WTC11 (cell line): ENCODE measurements at regions not wholly inside any gene's neighbourhood (a gene's known extent, or its start where the extent isn't known, plus 50 kb on each side); places are given as distances from the start of the nearest gene placed in this dataset.

Source experiments
- NFE2L1 ChIP-seq: sonication (generic); formaldehyde crosslinking; IDR thresholded peaks from 2 replicates; pipeline ENCODE4 v1.8.1; 2023; ENCODE audit warnings: missing genetic modification reagents
- NR2C2 ChIP-seq: sonication (generic); formaldehyde crosslinking; IDR thresholded peaks from 2 replicates; pipeline ENCODE4 v1.8.0; 2022; ENCODE audit warnings: mild to moderate bottlenecking, missing genetic modification reagents
- RELA ChIP-seq: sonication (generic); formaldehyde crosslinking; IDR thresholded peaks from 2 replicates; pipeline ENCODE4 v1.8.1; 2022; ENCODE audit warnings: missing genetic modification reagents, mild to moderate bottlenecking, borderline replicate concordance
- TCF7 ChIP-seq: sonication (generic); formaldehyde crosslinking; IDR thresholded peaks from 2 replicates; pipeline ENCODE4 v1.8.0; 2022; ENCODE audit warnings: mild to moderate bottlenecking, low read depth, missing genetic modification reagents, moderate library complexity
- ZBTB21 ChIP-seq: sonication (generic); formaldehyde crosslinking; IDR thresholded peaks from 2 replicates; pipeline ENCODE4 v1.8.1; 2023; ENCODE audit warnings: mild to moderate bottlenecking, missing genetic modification reagents, borderline replicate concordance
- TF ChIP-seq, protein P1 (sequence below): fragments of 200-600 bp; IDR thresholded peaks from 2 replicates; pipeline ENCODE4 v1.8.0; 2022; ENCODE audit warnings: antibody characterized with exemption
- TF ChIP-seq, protein P2 (sequence below): sonication (generic); formaldehyde crosslinking; IDR thresholded peaks from 2 replicates; pipeline ENCODE4 v1.8.1; 2023; ENCODE audit warnings: mild to moderate bottlenecking, missing genetic modification reagents, moderate library complexity
- TF ChIP-seq, protein P3 (sequence below): fragments of 250-450 bp; sonication (Bioruptor Pico); IDR thresholded peaks from 2 replicates; pipeline ENCODE4 v1.9.0; 2021; ENCODE audit warnings: mild to moderate bottlenecking, borderline replicate concordance
- TF ChIP-seq, protein P4 (sequence below): sonication (generic); formaldehyde crosslinking; IDR thresholded peaks from 2 replicates; pipeline ENCODE4 v1.8.1; 2022; ENCODE audit warnings: low read depth, missing genetic modification reagents, borderline replicate concordance

DNA sequence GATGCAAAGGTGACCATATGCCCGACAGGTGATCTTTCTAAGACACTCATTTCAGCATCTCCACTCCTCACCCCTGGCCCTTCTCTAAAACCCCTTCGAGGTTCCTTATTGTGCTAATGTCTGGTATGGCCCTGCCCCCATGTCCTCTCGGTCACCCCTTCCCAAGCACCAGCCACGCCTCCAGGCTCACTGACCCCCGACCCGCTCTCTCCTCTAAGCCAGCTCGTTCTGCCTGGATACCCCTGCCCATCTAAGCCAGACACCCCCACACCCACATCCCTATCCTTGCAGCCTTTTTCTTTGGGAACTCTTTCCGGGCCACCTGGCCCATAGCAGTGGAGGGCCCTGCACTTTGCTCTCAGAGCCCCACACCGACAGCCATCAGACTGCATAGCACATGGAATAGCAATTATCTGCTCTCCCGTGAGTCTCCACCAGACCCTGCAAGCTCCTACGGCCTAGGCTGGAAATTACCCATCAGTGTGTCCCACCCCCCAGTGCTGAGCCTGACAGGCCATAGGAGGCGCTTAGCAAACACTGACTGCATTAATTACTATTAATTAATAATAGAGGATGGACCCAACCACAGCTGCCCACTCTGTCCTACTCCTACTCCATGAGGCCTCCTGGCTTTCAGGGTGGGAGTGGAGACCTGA is 176.7 kb downstream of the TMEM132E start:
- TF ChIP-seq, protein P1, sequence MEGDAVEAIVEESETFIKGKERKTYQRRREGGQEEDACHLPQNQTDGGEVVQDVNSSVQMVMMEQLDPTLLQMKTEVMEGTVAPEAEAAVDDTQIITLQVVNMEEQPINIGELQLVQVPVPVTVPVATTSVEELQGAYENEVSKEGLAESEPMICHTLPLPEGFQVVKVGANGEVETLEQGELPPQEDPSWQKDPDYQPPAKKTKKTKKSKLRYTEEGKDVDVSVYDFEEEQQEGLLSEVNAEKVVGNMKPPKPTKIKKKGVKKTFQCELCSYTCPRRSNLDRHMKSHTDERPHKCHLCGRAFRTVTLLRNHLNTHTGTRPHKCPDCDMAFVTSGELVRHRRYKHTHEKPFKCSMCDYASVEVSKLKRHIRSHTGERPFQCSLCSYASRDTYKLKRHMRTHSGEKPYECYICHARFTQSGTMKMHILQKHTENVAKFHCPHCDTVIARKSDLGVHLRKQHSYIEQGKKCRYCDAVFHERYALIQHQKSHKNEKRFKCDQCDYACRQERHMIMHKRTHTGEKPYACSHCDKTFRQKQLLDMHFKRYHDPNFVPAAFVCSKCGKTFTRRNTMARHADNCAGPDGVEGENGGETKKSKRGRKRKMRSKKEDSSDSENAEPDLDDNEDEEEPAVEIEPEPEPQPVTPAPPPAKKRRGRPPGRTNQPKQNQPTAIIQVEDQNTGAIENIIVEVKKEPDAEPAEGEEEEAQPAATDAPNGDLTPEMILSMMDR: no peak
- TF ChIP-seq, protein P2, sequence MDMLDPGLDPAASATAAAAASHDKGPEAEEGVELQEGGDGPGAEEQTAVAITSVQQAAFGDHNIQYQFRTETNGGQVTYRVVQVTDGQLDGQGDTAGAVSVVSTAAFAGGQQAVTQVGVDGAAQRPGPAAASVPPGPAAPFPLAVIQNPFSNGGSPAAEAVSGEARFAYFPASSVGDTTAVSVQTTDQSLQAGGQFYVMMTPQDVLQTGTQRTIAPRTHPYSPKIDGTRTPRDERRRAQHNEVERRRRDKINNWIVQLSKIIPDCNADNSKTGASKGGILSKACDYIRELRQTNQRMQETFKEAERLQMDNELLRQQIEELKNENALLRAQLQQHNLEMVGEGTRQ (CRISPR knock-in tag): no peak
- TF ChIP-seq, protein P3, sequence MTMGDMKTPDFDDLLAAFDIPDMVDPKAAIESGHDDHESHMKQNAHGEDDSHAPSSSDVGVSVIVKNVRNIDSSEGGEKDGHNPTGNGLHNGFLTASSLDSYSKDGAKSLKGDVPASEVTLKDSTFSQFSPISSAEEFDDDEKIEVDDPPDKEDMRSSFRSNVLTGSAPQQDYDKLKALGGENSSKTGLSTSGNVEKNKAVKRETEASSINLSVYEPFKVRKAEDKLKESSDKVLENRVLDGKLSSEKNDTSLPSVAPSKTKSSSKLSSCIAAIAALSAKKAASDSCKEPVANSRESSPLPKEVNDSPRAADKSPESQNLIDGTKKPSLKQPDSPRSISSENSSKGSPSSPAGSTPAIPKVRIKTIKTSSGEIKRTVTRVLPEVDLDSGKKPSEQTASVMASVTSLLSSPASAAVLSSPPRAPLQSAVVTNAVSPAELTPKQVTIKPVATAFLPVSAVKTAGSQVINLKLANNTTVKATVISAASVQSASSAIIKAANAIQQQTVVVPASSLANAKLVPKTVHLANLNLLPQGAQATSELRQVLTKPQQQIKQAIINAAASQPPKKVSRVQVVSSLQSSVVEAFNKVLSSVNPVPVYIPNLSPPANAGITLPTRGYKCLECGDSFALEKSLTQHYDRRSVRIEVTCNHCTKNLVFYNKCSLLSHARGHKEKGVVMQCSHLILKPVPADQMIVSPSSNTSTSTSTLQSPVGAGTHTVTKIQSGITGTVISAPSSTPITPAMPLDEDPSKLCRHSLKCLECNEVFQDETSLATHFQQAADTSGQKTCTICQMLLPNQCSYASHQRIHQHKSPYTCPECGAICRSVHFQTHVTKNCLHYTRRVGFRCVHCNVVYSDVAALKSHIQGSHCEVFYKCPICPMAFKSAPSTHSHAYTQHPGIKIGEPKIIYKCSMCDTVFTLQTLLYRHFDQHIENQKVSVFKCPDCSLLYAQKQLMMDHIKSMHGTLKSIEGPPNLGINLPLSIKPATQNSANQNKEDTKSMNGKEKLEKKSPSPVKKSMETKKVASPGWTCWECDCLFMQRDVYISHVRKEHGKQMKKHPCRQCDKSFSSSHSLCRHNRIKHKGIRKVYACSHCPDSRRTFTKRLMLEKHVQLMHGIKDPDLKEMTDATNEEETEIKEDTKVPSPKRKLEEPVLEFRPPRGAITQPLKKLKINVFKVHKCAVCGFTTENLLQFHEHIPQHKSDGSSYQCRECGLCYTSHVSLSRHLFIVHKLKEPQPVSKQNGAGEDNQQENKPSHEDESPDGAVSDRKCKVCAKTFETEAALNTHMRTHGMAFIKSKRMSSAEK (CRISPR knock-in tag): no peak
- no peak for TF ChIP-seq ZBTB21 (CRISPR knock-in tag)
- TF ChIP-seq NFE2L1 (CRISPR knock-in tag): no peak
- no peak for TF ChIP-seq TCF7
- TF ChIP-seq RELA: no peak
- TF ChIP-seq, protein P4, sequence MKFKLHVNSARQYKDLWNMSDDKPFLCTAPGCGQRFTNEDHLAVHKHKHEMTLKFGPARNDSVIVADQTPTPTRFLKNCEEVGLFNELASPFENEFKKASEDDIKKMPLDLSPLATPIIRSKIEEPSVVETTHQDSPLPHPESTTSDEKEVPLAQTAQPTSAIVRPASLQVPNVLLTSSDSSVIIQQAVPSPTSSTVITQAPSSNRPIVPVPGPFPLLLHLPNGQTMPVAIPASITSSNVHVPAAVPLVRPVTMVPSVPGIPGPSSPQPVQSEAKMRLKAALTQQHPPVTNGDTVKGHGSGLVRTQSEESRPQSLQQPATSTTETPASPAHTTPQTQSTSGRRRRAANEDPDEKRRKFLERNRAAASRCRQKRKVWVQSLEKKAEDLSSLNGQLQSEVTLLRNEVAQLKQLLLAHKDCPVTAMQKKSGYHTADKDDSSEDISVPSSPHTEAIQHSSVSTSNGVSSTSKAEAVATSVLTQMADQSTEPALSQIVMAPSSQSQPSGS (CRISPR knock-in tag): no peak
- TF ChIP-seq NR2C2: no peak
